MG63 (cell line): ENCODE measurements at regions not wholly inside any gene's neighbourhood (a gene's known extent, or its start where the extent isn't known, plus 50 kb on each side); places are given as distances from the start of the nearest gene placed in this dataset.

Source experiments
- DNase-seq: peaks from one replicate; pipeline ENCODE4 v3.0.0-alpha.2; 2020
- H3K27me3 ChIP-seq: fragments of 250-450 bp; sonication (Bioruptor Pico); 2 replicates; pipeline ENCODE4 v1.5.1; 2020; ENCODE audit warnings: mild to moderate bottlenecking, moderate library complexity
- H3K36me3 ChIP-seq: fragments of 250-450 bp; sonication (Bioruptor Pico); 2 replicates; pipeline ENCODE4 v1.5.1; 2020; ENCODE audit warnings: mild to moderate bottlenecking, moderate library complexity
- H3K4me3 ChIP-seq: fragments of 250-450 bp; sonication (Bioruptor Pico); 2 replicates; pipeline ENCODE4 v1.5.1; 2020; ENCODE audit warnings: mild to moderate bottlenecking, moderate library complexity
- H3K9me3 ChIP-seq: fragments of 250-450 bp; sonication (Bioruptor Pico); 2 replicates; pipeline ENCODE4 v1.5.1; 2020; ENCODE audit warnings: mild to moderate bottlenecking, moderate library complexity

- no peak for DNase-seq
- no peak overlapping the region for H3K4me3 ChIP-seq
- H3K9me3 ChIP-seq = no peaks in the 10 kb centered on the region
Observed at GRCh38 chr22:23522623-23523251, 57.4 kb downstream of the IGLL1 start.

GRCh38 chr22:23521441-23522113, 58.5 kb downstream of the IGLL1 start:
- peak overlapping the region; percentile 55 for H3K4me3 ChIP-seq
- no peaks in the 10 kb centered on the region for H3K27me3 ChIP-seq
- H3K9me3 ChIP-seq = no peaks in the 10 kb centered on the region
- peak; percentile 85 for DNase-seq
- H3K36me3 ChIP-seq = no peaks in the 10 kb centered on the region

More at GRCh38 chr22:23522623-23523251, 57.4 kb downstream of the IGLL1 start:
- no peaks in the 10 kb centered on the region for H3K27me3 ChIP-seq
- no peaks in the 10 kb centered on the region for H3K36me3 ChIP-seq

DNA sequence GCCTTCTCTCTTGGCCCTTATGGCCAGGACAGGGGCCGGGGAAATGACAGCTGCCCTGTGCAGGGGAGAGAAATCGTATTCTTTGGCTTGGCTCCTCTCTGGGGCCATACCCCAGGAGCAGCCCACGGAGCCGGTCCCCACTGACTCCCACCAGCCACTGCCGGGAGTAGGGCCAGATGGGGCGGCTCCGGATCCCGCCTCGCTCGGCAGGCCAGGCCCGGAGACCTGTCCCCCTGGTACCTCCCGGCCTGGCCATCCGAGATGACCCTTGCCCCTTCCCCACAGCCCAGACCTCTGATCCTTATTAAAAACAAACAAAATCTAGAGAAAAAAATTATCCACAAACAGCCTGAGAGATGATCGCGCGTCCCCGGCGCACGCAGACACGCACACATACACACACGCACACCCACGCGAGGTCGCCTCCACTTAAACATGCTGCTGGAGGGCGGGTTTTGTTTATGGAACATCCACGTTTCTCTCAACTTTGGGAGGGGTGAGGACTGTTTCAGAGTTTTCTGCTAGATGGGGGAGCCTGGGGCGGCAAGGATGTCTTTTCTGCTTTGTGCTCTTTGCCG, 59.1 kb downstream of the IGLL1 start:
- Histone ChIP-seq H3K27me3 (no peaks in the 10 kb centered on the region), H3K9me3 (no peaks in the 10 kb centered on the region), H3K36me3 (no peaks in the 10 kb centered on the region), H3K4me3 (peak overlapping the region; percentile 55)
- no peak for DNase-seq

DNA sequence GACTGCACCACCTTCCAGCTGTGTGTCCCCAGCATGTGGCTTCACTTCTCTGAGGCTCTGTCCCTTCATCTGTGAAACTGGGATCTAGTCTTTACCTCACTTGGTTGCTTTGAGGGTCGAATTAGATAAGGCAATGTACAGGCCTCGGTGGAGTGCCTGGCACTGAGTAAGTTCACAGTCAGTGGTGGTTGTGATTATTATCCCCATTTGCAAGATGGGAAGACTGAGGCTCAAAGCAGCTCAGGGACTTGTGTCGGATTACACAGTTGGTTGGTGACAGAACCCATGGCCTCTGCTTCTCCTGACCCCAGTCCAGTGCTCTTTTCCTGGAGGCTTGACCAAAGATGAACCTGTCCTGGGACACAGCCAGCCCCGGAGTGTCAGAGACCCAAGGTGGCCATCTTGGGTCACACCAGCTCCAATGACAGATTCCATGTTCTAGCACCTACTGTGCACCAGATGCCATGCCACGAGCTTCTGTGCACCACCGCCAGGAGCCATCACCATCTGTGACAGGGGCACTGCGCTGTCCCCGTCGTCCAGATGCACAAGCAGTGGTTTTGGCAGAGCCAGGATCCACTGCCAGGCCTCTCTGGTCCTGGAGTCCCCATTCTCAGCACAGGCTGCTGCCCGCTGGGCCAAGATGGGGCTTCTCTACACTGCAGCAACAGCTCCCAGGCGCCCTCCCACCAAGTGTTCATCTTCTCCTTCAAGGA, 60.5 kb downstream of the IGLL1 start:
- no peak for DNase-seq
- Histone ChIP-seq H3K4me3 (no peak overlapping the region), H3K36me3 (no peaks in the 10 kb centered on the region), H3K9me3 (no peaks in the 10 kb centered on the region), H3K27me3 (no peaks in the 10 kb centered on the region)

- H3K4me3 ChIP-seq = no peak overlapping the region
- no peaks in the 10 kb centered on the region for H3K9me3 ChIP-seq
- no peak for DNase-seq
- no peaks in the 10 kb centered on the region for H3K27me3 ChIP-seq
- no peaks in the 10 kb centered on the region for H3K36me3 ChIP-seq
Observed at GRCh38 chr22:23518376-23519187, 61.5 kb downstream of the IGLL1 start.

- no peak for DNase-seq
- no peaks in the 10 kb centered on the region for H3K9me3 ChIP-seq
- H3K4me3 ChIP-seq = no peak overlapping the region
- H3K36me3 ChIP-seq = no peaks in the 10 kb centered on the region
- no peaks in the 10 kb centered on the region for H3K27me3 ChIP-seq
Observed at GRCh38 chr22:23517804-23518375, 62.2 kb downstream of the IGLL1 start.

GRCh38 chr22:23516304-23516703, 63.8 kb downstream of the IGLL1 start:
- H3K9me3 ChIP-seq = no peaks in the 10 kb centered on the region
- H3K27me3 ChIP-seq = no peaks in the 10 kb centered on the region
- no peaks in the 10 kb centered on the region for H3K36me3 ChIP-seq
- no peak overlapping the region for H3K4me3 ChIP-seq
- DNase-seq = no peak

- H3K36me3 ChIP-seq = no peaks in the 10 kb centered on the region
- no peaks in the 10 kb centered on the region for H3K9me3 ChIP-seq
- no peaks in the 10 kb centered on the region for H3K27me3 ChIP-seq
- DNase-seq = no peak
- H3K4me3 ChIP-seq = no peak overlapping the region
Observed at GRCh38 chr22:23514322-23515038, 65.6 kb downstream of the IGLL1 start.

DNA sequence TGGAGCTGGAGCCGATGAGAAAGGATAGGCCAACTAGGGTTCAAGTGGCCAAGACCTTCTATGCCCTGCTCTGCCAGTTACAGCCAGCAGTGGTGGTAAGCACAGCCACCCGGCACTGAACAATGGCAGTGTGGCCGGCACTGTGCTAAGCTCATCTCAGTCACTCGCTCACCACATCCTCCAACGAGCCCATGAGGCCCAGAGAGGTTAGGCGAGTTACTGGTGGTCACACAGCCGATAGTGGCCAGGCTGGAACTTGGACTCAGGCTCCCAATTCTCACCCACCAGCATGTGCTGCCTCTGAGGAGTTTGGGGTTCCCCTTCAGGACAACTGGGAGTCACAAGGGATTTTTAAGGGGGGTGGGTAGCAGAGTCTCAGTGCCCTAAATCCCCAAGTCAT, 66.4 kb downstream of the IGLL1 start:
- no peaks in the 10 kb centered on the region for H3K36me3 ChIP-seq
- H3K27me3 ChIP-seq = no peaks in the 10 kb centered on the region
- H3K9me3 ChIP-seq = no peaks in the 10 kb centered on the region
- no peak overlapping the region for H3K4me3 ChIP-seq
- no peak for DNase-seq

GRCh38 chr22:23513133-23513532, 67.0 kb downstream of the IGLL1 start:
- Histone ChIP-seq H3K4me3 (no peak overlapping the region), H3K9me3 (no peaks in the 10 kb centered on the region), H3K27me3 (no peaks in the 10 kb centered on the region), H3K36me3 (no peaks in the 10 kb centered on the region)
- DNase-seq = no peak

- Histone ChIP-seq H3K36me3 (no peaks in the 10 kb centered on the region), H3K4me3 (no peak overlapping the region), H3K9me3 (no peaks in the 10 kb centered on the region), H3K27me3 (no peaks in the 10 kb centered on the region)
- no peak for DNase-seq
Observed at GRCh38 chr22:23512721-23513120, 67.4 kb downstream of the IGLL1 start.

GRCh38 chr22:23512348-23512705, 67.8 kb downstream of the IGLL1 start:
- Histone ChIP-seq H3K4me3 (no peak overlapping the region), H3K27me3 (no peaks in the 10 kb centered on the region), H3K9me3 (no peaks in the 10 kb centered on the region), H3K36me3 (no peaks in the 10 kb centered on the region)
- DNase-seq = no peak

DNA sequence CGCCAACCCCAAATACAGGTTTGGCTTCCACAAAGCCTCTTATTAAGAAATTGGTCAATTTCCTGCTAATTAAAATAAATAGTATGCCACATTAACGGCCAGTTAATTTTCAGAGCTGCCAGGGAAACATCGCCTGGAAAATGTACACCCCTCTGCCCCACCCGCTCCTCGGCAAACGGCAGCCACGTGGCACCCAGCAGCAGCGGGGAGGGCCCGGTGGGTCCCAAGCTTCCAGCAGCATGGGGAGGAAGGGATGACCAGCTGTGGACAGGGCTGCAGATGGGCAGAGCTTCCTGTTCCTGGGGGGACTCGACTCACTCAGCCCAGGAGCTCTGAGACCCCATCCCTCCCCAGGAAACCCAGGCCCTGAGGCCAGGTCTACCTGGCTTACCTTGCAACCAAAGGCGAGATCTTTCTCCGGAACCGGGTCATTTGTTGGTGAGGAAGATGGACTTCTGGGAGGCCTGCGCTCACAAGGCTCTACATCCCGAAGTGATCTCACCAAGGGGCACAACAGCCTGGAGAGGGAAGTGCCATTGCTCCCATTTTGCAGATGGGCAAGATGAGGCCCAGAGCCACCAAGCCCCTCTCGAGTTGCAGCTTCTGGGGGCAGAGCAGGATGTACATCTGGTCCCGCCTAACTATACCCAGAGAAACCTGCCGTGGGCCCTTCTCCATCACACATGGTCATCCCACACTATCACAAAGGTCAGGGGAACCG, 68.3 kb downstream of the IGLL1 start:
- DNase-seq = no peak
- no peaks in the 10 kb centered on the region for H3K36me3 ChIP-seq
- no peaks in the 10 kb centered on the region for H3K9me3 ChIP-seq
- H3K4me3 ChIP-seq = no peak overlapping the region
- no peaks in the 10 kb centered on the region for H3K27me3 ChIP-seq

DNA sequence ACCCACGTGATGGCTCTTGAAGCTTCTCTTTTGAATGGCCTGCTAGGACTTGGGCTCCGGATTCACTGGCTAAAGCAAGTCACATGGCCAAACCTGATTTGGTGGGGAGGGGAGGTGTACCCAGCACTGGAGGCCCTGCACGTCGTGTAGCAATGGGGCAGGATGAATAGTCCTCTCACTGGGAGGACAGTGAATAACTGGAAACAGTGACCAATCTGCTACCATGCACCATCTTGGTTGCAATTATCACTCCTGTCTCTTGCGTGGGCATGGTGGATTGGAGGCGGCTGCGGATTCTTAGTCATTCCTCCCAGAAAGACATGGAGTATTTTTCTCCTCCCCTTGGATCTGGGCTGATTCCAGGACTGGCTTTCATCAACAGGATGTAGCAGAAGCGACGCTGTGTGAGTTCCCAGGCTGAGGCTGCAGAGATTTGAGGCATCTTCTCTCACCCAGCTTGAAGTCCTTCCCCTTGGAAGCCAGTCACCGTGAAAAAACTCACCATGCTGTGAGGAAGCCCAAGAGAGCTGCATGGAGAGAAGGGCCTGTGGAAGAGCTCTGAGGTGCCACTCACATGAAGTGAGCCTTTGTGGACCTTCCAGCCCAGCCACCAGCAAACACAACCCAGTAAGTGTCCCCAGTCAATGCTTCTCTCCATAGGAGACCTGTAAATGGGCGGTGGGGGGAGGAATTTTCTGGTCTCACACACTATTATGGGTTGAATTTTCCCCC, 70.4 kb downstream of the IGLL1 start:
- H3K27me3 ChIP-seq = no peaks in the 10 kb centered on the region
- H3K36me3 ChIP-seq = no peaks in the 10 kb centered on the region
- H3K9me3 ChIP-seq = no peaks in the 10 kb centered on the region
- H3K4me3 ChIP-seq = no peak overlapping the region
- DNase-seq = no peak

GRCh38 chr22:23504516-23504915, 75.6 kb downstream of the IGLL1 start:
- Histone ChIP-seq H3K4me3 (no peak overlapping the region), H3K36me3 (no peaks in the 10 kb centered on the region), H3K27me3 (no peaks in the 10 kb centered on the region), H3K9me3 (no peaks in the 10 kb centered on the region)
- no peak for DNase-seq
